ENCODE measurements at regions not wholly inside any gene's neighbourhood (a gene's known extent, or its start where the extent isn't known, plus 50 kb on each side); places are given as distances from the start of the nearest gene placed in this dataset.

- no peak overlapping the region for H3K27ac ChIP-seq
- no peak for TF ChIP-seq CTCF (IDR thresholded peaks at IDR 0.05; ENCODE audit: low read depth, low read length)
- DNase-seq (ENCODE audit: low read depth in 1 of 2, low spot score in 1 of 2), result peak in 1 of 2 donors; percentile 50
- H3K9me3 ChIP-seq (ENCODE audit: low read depth), result no peaks in the 10 kb centered on the region
- H3K4me1 ChIP-seq (ENCODE audit: low read depth), result no peaks in the 10 kb centered on the region
- H3K36me3 ChIP-seq, result no peaks in the 10 kb centered on the region
- H3K4me3 ChIP-seq, result no peak overlapping the region
- no peaks in the 10 kb centered on the region for H3K27me3 ChIP-seq
Measured at GRCh38 chr7:34220506-34221185, 315.3 kb downstream of the BMPER start.

- H3K4me1 ChIP-seq (ENCODE audit: low read depth), result no peaks in the 10 kb centered on the region
- no peaks in the 10 kb centered on the region for H3K27me3 ChIP-seq
- TF ChIP-seq CTCF (IDR thresholded peaks at IDR 0.05; ENCODE audit: low read depth, low read length), result no peak
- no peak overlapping the region for H3K4me3 ChIP-seq
- H3K36me3 ChIP-seq, result no peaks in the 10 kb centered on the region
- no peak for DNase-seq (ENCODE audit: low read depth in 1 of 2, low spot score in 1 of 2)
- H3K27ac ChIP-seq, result no peak overlapping the region
- H3K9me3 ChIP-seq (ENCODE audit: low read depth), result no peaks in the 10 kb centered on the region
Measured at GRCh38 chr7:34222316-34222715, 317.0 kb downstream of the BMPER start.

- no peaks in the 10 kb centered on the region for H3K9me3 ChIP-seq (ENCODE audit: low read depth)
- no peak for TF ChIP-seq CTCF (IDR thresholded peaks at IDR 0.05; ENCODE audit: low read depth, low read length)
- no peak overlapping the region for H3K27ac ChIP-seq
- H3K27me3 ChIP-seq, result no peaks in the 10 kb centered on the region
- H3K4me1 ChIP-seq (ENCODE audit: low read depth), result no peaks in the 10 kb centered on the region
- no peak for DNase-seq (ENCODE audit: low read depth in 1 of 2, low spot score in 1 of 2)
- no peaks in the 10 kb centered on the region for H3K36me3 ChIP-seq
- no peak overlapping the region for H3K4me3 ChIP-seq
Measured at GRCh38 chr7:34222722-34223121, 317.4 kb downstream of the BMPER start.

GRCh38 chr7:34224281-34224680 is 318.9 kb downstream of the BMPER start:
- no peaks in the 10 kb centered on the region for H3K36me3 ChIP-seq
- DNase-seq (ENCODE audit: low read depth in 1 of 2, low spot score in 1 of 2), result no peak
- no peaks in the 10 kb centered on the region for H3K27me3 ChIP-seq
- H3K4me1 ChIP-seq (ENCODE audit: low read depth), result no peaks in the 10 kb centered on the region
- H3K4me3 ChIP-seq, result no peak overlapping the region
- no peak for TF ChIP-seq CTCF (IDR thresholded peaks at IDR 0.05; ENCODE audit: low read depth, low read length)
- no peaks in the 10 kb centered on the region for H3K9me3 ChIP-seq (ENCODE audit: low read depth)
- H3K27ac ChIP-seq, result no peak overlapping the region

- TF ChIP-seq CTCF (IDR thresholded peaks at IDR 0.05; ENCODE audit: low read depth, low read length), result no peak
- Histone ChIP-seq H3K36me3 (no peaks in the 10 kb centered on the region), H3K4me1 (ENCODE audit: low read depth) (no peaks in the 10 kb centered on the region), H3K4me3 (no peak overlapping the region), H3K27me3 (no peaks in the 10 kb centered on the region), H3K9me3 (ENCODE audit: low read depth) (no peaks in the 10 kb centered on the region), H3K27ac (no peak overlapping the region)
- DNase-seq (ENCODE audit: low read depth in 1 of 2, low spot score in 1 of 2), result no peak
Measured at GRCh38 chr7:34225193-34225592, 319.9 kb downstream of the BMPER start.

Data from cardiac muscle cell (in vitro differentiated cells and primary cell).